Right lobe of liver (tissue), 4 donors: ENCODE measurements at regions not wholly inside any gene's neighbourhood (a gene's known extent, or its start where the extent isn't known, plus 50 kb on each side); places are given as distances from the start of the nearest gene placed in this dataset.

ENCODE experiments used
- POLR2A ChIP-seq: fragments of 450-650 bp; IDR thresholded peaks from one replicate; pipeline ENCODE4 v1.6.1; 2017; ENCODE audit warnings: antibody characterized with exemption, mild to moderate bottlenecking
- TF ChIP-seq, protein P1 (sequence below), 4 donors: fragments of 200-600 bp in 3 of 4; fragments of 450-650 bp in 1 of 4; IDR thresholded peaks; one replicate each; pipeline versions ENCODE4 v1.5.1 to v1.8.0; 2016 to 2022; ENCODE audit warnings: antibody characterized with exemption in 4 of 4, mild to moderate bottlenecking in 2 of 4
- donor health status: DM: no; HTN: no; CAD: no.
- donor health status: DM: no; HTN: no; CAD: no.
- donor health status: DM: no; HTN: yes; CAD: no.

DNA sequence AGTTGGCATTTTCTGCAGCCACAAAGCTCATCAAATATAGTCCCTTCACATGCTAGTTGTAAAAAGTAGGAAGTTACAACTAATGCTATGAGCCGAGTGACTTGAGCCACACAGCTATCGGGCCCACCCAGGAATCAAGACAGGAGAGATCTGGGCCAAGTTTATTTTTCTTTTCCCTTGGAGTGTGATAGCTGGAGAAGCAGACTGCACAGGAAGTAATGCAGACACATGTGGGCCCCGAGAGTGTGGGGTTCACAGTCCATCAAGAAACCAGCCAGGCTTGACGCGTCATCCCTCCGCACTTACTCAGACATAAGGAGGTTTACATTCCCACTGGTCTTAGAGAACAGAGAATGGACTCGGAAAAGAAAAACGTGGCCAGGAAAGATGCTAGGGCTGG is 403.1 kb upstream of the CDH11 start:
- TF ChIP-seq, protein P1, sequence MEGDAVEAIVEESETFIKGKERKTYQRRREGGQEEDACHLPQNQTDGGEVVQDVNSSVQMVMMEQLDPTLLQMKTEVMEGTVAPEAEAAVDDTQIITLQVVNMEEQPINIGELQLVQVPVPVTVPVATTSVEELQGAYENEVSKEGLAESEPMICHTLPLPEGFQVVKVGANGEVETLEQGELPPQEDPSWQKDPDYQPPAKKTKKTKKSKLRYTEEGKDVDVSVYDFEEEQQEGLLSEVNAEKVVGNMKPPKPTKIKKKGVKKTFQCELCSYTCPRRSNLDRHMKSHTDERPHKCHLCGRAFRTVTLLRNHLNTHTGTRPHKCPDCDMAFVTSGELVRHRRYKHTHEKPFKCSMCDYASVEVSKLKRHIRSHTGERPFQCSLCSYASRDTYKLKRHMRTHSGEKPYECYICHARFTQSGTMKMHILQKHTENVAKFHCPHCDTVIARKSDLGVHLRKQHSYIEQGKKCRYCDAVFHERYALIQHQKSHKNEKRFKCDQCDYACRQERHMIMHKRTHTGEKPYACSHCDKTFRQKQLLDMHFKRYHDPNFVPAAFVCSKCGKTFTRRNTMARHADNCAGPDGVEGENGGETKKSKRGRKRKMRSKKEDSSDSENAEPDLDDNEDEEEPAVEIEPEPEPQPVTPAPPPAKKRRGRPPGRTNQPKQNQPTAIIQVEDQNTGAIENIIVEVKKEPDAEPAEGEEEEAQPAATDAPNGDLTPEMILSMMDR (IDR thresholded peaks at IDR 0.05), result no peak
- TF ChIP-seq POLR2A, result no peak
